ENCODE measurements at regions not wholly inside any gene's neighbourhood (a gene's known extent, or its start where the extent isn't known, plus 50 kb on each side); places are given as distances from the start of the nearest gene placed in this dataset.

DNA sequence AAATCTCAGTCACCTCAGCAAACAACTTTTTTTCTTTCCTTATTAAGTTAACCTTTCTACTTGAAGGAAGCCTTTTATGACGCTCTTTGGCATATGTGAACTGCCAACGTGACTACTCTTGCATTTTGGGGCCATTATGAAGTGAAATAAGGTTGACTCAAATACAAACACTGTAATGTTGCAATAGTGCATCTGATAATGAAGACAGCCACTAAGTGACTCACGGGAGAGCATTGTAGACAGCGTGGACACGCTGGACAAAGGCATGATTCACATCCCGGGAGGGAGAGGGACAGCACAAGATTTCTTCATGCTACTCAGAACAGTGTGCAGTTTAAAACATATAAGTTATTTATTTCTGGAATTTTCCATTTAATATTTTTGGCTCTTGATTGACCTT is 560.8 kb downstream of the ETS1 start:
- no peak for TF ChIP-seq POLR2A (IDR thresholded peaks at IDR 0.05)
- TF ChIP-seq, protein P1, sequence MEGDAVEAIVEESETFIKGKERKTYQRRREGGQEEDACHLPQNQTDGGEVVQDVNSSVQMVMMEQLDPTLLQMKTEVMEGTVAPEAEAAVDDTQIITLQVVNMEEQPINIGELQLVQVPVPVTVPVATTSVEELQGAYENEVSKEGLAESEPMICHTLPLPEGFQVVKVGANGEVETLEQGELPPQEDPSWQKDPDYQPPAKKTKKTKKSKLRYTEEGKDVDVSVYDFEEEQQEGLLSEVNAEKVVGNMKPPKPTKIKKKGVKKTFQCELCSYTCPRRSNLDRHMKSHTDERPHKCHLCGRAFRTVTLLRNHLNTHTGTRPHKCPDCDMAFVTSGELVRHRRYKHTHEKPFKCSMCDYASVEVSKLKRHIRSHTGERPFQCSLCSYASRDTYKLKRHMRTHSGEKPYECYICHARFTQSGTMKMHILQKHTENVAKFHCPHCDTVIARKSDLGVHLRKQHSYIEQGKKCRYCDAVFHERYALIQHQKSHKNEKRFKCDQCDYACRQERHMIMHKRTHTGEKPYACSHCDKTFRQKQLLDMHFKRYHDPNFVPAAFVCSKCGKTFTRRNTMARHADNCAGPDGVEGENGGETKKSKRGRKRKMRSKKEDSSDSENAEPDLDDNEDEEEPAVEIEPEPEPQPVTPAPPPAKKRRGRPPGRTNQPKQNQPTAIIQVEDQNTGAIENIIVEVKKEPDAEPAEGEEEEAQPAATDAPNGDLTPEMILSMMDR (IDR thresholded peaks at IDR 0.05), result no peak

Measured in uterus (tissue), 2 donors.